Calu3 (cell line): ENCODE measurements at regions not wholly inside any gene's neighbourhood (a gene's known extent, or its start where the extent isn't known, plus 50 kb on each side); places are given as distances from the start of the nearest gene placed in this dataset.
"Not testable (repeated sequence)": the region's sequence is repeated elsewhere in the genome, so short reads cannot be mapped to it uniquely, and the experiment has no call there.

Source experiments
- BruUV-seq: library from RNA; stranded (reverse); fragments of 400-500 nt; replicated peaks from 2 replicates; lab custom pipeline; 2021; lab: Mats Ljungman, UMichigan
- CTCF ChIA-PET: fragments of 300-600 bp; sonication (Branson Sonifier 250); formaldehyde crosslinking; loops from one replicate; lab custom pipeline; 2022; ENCODE audit warnings: antibody characterized with exemption; lab: Charles Lee
- DNase-seq: peaks from one replicate; pipeline ENCODE4 v3.0.0; 2022
- H3K27ac Mint-ChIP-seq: one replicate; pipeline ENCODE4 v1.8.0; 2022; ENCODE audit warnings: mixed read lengths; ENCODE audit not compliant: unreplicated experiment
- H3K27me3 Mint-ChIP-seq: one replicate; pipeline ENCODE4 v1.8.0; 2022; ENCODE audit warnings: mixed read lengths; ENCODE audit not compliant: unreplicated experiment
- H3K36me3 Mint-ChIP-seq: one replicate; pipeline ENCODE4 v1.8.0; 2022; ENCODE audit warnings: mild to moderate bottlenecking, moderate library complexity, mixed read lengths; ENCODE audit not compliant: insufficient read depth, unreplicated experiment
- H3K4me1 Mint-ChIP-seq: one replicate; pipeline ENCODE4 v1.8.0; 2022; ENCODE audit warnings: mild to moderate bottlenecking, low read depth, mixed read lengths; ENCODE audit not compliant: unreplicated experiment
- H3K4me3 Mint-ChIP-seq: one replicate; pipeline ENCODE4 v1.8.0; 2022; ENCODE audit warnings: mild to moderate bottlenecking, low read depth, moderate library complexity, mixed read lengths; ENCODE audit not compliant: unreplicated experiment
- H3K9me3 Mint-ChIP-seq: one replicate; pipeline ENCODE4 v1.8.0; 2022; ENCODE audit warnings: low read depth, mixed read lengths; ENCODE audit not compliant: unreplicated experiment
- CTCF ChIP-seq: fragments of 200-600 bp; IDR thresholded peaks from one replicate; pipeline ENCODE4 v1.8.0; 2022; ENCODE audit warnings: antibody characterized with exemption; ENCODE audit not compliant: unreplicated experiment
- intact Hi-C: fragments of 100-400 bp; cut with micrococcal nuclease; formaldehyde crosslinking; loops from one replicate; pipeline ENCODE4 v1.10.0; 2022; ENCODE audit not compliant: unreplicated experiment

GRCh38 chr14:59137256-59137655 is 51.2 kb upstream of the DAAM1 start:
- H3K27me3 Mint-ChIP-seq, result peaks cover 17% of the 10 kb centered on the region
- no peak for TF ChIP-seq CTCF
- no peaks in the 10 kb centered on the region for H3K9me3 Mint-ChIP-seq
- DNase-seq, result no peak
- intact Hi-C loops, result no loop called here
- CTCF ChIA-PET, result no interaction called here
- no peaks in the 10 kb centered on the region for H3K4me1 Mint-ChIP-seq
- no peaks in the 10 kb centered on the region for H3K36me3 Mint-ChIP-seq
- BruUV-seq, result no TSS peak
- no peak overlapping the region for H3K4me3 Mint-ChIP-seq
- no peak overlapping the region for H3K27ac Mint-ChIP-seq

GRCh38 chr14:59138576-59138975 is 49.9 kb upstream of the DAAM1 start:
- H3K27me3 Mint-ChIP-seq, result peaks cover 14% of the 10 kb centered on the region
- H3K4me3 Mint-ChIP-seq, CTCF ChIA-PET, H3K9me3 Mint-ChIP-seq, H3K27ac Mint-ChIP-seq, H3K36me3 Mint-ChIP-seq, BruUV-seq, DNase-seq, H3K4me1 Mint-ChIP-seq, intact Hi-C loops: not testable (repeated sequence)
